T47D (cell line): ENCODE measurements at regions not wholly inside any gene's neighbourhood (a gene's known extent, or its start where the extent isn't known, plus 50 kb on each side); places are given as distances from the start of the nearest gene placed in this dataset.
"Not testable (repeated sequence)": the region's sequence is repeated elsewhere in the genome, so short reads cannot be mapped to it uniquely, and the experiment has no call there.

ENCODE experiments used
- DNase-seq, 2 experiments: peaks; one replicate each; pipeline versions ENCODE4 v3.0.0 to v3.0.0-alpha.2; 2011 to 2012; ENCODE audit warnings: low read depth in 1 of 2, low spot score in 1 of 2
- JUND ChIP-seq: IDR thresholded peaks from 2 replicates; pipeline ENCODE4 v1.6.1; 2012; ENCODE audit warnings: low read depth
- in situ Hi-C: cut with HindIII; loops from 2 replicates; pipeline ENCODE4 v1.10.0; 2016; ENCODE audit warnings: low sequenced_read_pairs, low pct_unique_long_range_greater_than_20kb

GRCh38 chr3:143901105-143901504 lies 52.8 kb upstream of the SLC9A9 start:
- in situ Hi-C loops, result no loop called here
- no peak for TF ChIP-seq JUND
- DNase-seq, result no peak

GRCh38 chr3:143902210-143902609 lies 53.9 kb upstream of the SLC9A9 start:
- no peak for TF ChIP-seq JUND

GRCh38 chr3:143910756-143911155 lies 60.9 kb upstream of the DIPK2A start:
- in situ Hi-C loops, result no loop called here

More at GRCh38 chr3:143902210-143902609, 53.9 kb upstream of the SLC9A9 start:
- DNase-seq, result no peak
- in situ Hi-C loops, result no loop called here

DNA sequence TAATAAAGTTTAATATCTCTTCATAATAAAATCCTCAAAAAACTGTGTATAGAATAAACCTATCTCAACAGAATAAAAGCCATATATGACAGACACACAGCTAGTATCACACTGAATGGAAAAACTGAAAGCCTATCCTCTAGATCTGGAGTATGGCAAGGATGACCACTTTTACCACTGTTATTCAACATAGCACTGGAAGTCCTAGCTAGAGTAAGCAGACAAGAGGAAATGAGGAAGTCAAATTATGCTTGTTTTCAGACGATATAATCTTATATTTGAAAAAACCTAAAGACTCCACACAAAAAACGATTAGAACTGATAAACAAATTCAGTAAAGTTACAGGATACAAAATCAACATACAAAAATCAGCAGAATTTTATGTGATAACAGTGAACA lies 57.4 kb upstream of the DIPK2A start:
- in situ Hi-C loops, result no loop called here
- TF ChIP-seq JUND, result no peak
- DNase-seq, result no peak

More at GRCh38 chr3:143910756-143911155, 60.9 kb upstream of the DIPK2A start:
- peak in 1 of 2 experiments; percentile 54 for DNase-seq
- TF ChIP-seq JUND, result no peak

DNA sequence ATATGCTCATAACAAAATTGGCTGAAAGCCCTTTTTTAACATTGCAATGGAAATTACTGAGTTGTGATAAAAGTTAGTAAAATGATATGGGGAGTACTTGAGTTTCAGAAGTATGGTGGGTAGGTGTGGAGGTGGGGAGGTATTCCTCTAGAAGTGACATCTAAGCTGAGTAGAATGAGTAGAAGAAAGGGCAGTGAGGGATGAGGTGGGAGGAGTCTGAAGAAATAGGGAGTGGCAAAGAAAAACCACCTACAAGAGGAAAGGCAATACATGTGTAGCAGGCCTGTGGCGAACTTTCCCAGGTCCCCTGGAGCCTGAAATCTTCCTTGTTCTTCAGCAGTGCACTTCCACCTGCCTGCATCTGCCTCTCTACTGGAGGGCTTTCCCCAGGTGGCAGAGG lies 52.8 kb upstream of the DIPK2A start:
- no peak for TF ChIP-seq JUND
- no peak for DNase-seq
- in situ Hi-C loops, result no loop called here

GRCh38 chr3:143921176-143921575 lies 50.4 kb upstream of the DIPK2A start:
- in situ Hi-C loops, DNase-seq: not testable (repeated sequence)
